Glutamatergic neuron (in vitro differentiated cells): ENCODE measurements at regions not wholly inside any gene's neighbourhood (a gene's known extent, or its start where the extent isn't known, plus 50 kb on each side); places are given as distances from the start of the nearest gene placed in this dataset.
"Not testable (repeated sequence)": the region's sequence is repeated elsewhere in the genome, so short reads cannot be mapped to it uniquely, and the experiment has no call there.

Source experiments
- DNase-seq: peaks from one replicate; pipeline ENCODE4 v3.0.0; 2022
- H3K27ac Mint-ChIP-seq: one replicate; pipeline ENCODE4 v1.8.0; 2020; ENCODE audit warnings: mild to moderate bottlenecking, mixed read lengths, inconsistent platforms; ENCODE audit not compliant: unreplicated experiment
- H3K27me3 Mint-ChIP-seq: one replicate; pipeline ENCODE4 v1.8.0; 2020; ENCODE audit warnings: mild to moderate bottlenecking, moderate library complexity, mixed read lengths, inconsistent platforms; ENCODE audit not compliant: unreplicated experiment
- H3K36me3 Mint-ChIP-seq: one replicate; pipeline ENCODE4 v1.8.0; 2020; ENCODE audit warnings: mild to moderate bottlenecking, mixed read lengths, inconsistent platforms; ENCODE audit not compliant: unreplicated experiment
- H3K4me1 Mint-ChIP-seq: one replicate; pipeline ENCODE4 v1.8.0; 2020; ENCODE audit warnings: mild to moderate bottlenecking, low read depth, mixed read lengths, inconsistent platforms; ENCODE audit not compliant: unreplicated experiment
- H3K4me3 Mint-ChIP-seq: one replicate; pipeline ENCODE4 v1.8.0; 2020; ENCODE audit warnings: mild to moderate bottlenecking, mixed read lengths, inconsistent platforms; ENCODE audit not compliant: unreplicated experiment
- H3K9me3 Mint-ChIP-seq: one replicate; pipeline ENCODE4 v1.8.0; 2020; ENCODE audit warnings: mild to moderate bottlenecking, moderate library complexity, mixed read lengths, inconsistent platforms; ENCODE audit not compliant: unreplicated experiment
- CTCF ChIP-seq: fragments of 200-600 bp; sonication (generic); IDR thresholded peaks from one replicate; pipeline ENCODE4 v1.5.0; 2021; ENCODE audit not compliant: partially characterized antibody, unreplicated experiment

- Mint-ChIP-seq H3K4me1 (no peaks in the 10 kb centered on the region), H3K9me3 (no peaks in the 10 kb centered on the region), H3K27ac (no peak overlapping the region), H3K4me3 (no peak overlapping the region), H3K27me3 (no peaks in the 10 kb centered on the region), H3K36me3 (no peaks in the 10 kb centered on the region)
- no peak for DNase-seq
- no peak for TF ChIP-seq CTCF
These were observed 1279.7 kb upstream of the ZEB2 start for GRCh38 chr2:145799595-145800108.

GRCh38 chr2:145798419-145798818 is 1278.5 kb upstream of the ZEB2 start:
- H3K27me3 Mint-ChIP-seq: no peaks in the 10 kb centered on the region
- TF ChIP-seq CTCF: no peak
- H3K27ac Mint-ChIP-seq: no peak overlapping the region
- no peaks in the 10 kb centered on the region for H3K4me1 Mint-ChIP-seq
- no peak for DNase-seq
- H3K9me3 Mint-ChIP-seq: no peaks in the 10 kb centered on the region
- no peak overlapping the region for H3K4me3 Mint-ChIP-seq
- no peaks in the 10 kb centered on the region for H3K36me3 Mint-ChIP-seq

- no peaks in the 10 kb centered on the region for H3K27me3 Mint-ChIP-seq
- DNase-seq: no peak
- H3K36me3 Mint-ChIP-seq: no peaks in the 10 kb centered on the region
- no peak overlapping the region for H3K4me3 Mint-ChIP-seq
- H3K4me1 Mint-ChIP-seq: no peaks in the 10 kb centered on the region
- no peaks in the 10 kb centered on the region for H3K9me3 Mint-ChIP-seq
- no peak for TF ChIP-seq CTCF
- H3K27ac Mint-ChIP-seq: no peak overlapping the region
These were observed 1277.8 kb upstream of the ZEB2 start for GRCh38 chr2:145797692-145798091.

- Mint-ChIP-seq H3K27me3 (no peaks in the 10 kb centered on the region), H3K4me1 (no peaks in the 10 kb centered on the region), H3K27ac (no peak overlapping the region), H3K36me3 (no peaks in the 10 kb centered on the region), H3K9me3 (no peaks in the 10 kb centered on the region), H3K4me3 (no peak overlapping the region)
- DNase-seq: no peak
- no peak for TF ChIP-seq CTCF
These were observed 1272.8 kb upstream of the ZEB2 start for GRCh38 chr2:145792745-145793144.

GRCh38 chr2:145789636-145790035 is 1269.7 kb upstream of the ZEB2 start:
- Mint-ChIP-seq H3K9me3 (no peaks in the 10 kb centered on the region), H3K27ac (no peak overlapping the region), H3K27me3 (no peaks in the 10 kb centered on the region), H3K36me3 (no peaks in the 10 kb centered on the region), H3K4me1 (no peaks in the 10 kb centered on the region), H3K4me3 (no peak overlapping the region)
- no peak for DNase-seq
- no peak for TF ChIP-seq CTCF

- H3K27me3 Mint-ChIP-seq, H3K9me3 Mint-ChIP-seq, H3K4me1 Mint-ChIP-seq, H3K4me3 Mint-ChIP-seq, DNase-seq, H3K27ac Mint-ChIP-seq, H3K36me3 Mint-ChIP-seq: not testable (repeated sequence)
These were observed 1267.9 kb upstream of the ZEB2 start for GRCh38 chr2:145787597-145788361.

GRCh38 chr2:145782607-145783006 is 1262.7 kb upstream of the ZEB2 start:
- H3K27me3 Mint-ChIP-seq, H3K9me3 Mint-ChIP-seq, H3K27ac Mint-ChIP-seq, H3K4me3 Mint-ChIP-seq, DNase-seq, H3K4me1 Mint-ChIP-seq, H3K36me3 Mint-ChIP-seq: not testable (repeated sequence)
